ENCODE measurements at regions not wholly inside any gene's neighbourhood (a gene's known extent, or its start where the extent isn't known, plus 50 kb on each side); places are given as distances from the start of the nearest gene placed in this dataset.

DNA sequence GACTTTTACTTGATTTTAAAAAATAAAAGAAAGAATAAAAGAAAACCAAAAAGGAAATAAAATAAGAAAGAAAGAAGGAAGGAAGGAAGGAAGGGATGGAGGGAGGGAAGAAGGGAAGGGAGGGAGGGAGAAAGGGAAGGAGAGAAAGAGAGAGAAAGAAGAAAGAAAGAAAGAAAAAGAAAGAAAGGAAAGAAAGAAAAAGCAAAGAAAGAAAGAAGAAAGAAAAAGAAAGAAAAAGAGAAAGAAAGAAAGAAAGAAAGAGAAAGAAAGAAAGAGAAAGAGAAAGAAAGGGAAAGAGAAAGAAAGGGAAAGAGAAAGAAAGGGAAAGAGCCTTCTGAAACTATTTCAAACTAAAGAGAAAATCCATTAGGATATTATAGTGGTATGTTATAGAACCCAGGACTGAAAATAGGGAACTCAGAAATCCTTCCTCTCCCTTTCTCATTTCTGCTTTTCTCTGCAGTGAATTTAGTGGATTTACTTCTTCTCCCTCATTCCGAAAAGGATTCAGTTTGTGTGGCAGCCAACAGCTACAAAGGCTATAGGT lies 414.7 kb upstream of the CCNG1 start:
- no peaks in the 10 kb centered on the region for H3K27me3 ChIP-seq
- intact Hi-C loops (cut with DNase I; ENCODE audit: low total_unique reads) = no loop called here
- no peak overlapping the region for H3K27ac ChIP-seq
- no peaks in the 10 kb centered on the region for H3K9me3 ChIP-seq
- H3K36me3 ChIP-seq = no peaks in the 10 kb centered on the region
- TF ChIP-seq, protein P1, sequence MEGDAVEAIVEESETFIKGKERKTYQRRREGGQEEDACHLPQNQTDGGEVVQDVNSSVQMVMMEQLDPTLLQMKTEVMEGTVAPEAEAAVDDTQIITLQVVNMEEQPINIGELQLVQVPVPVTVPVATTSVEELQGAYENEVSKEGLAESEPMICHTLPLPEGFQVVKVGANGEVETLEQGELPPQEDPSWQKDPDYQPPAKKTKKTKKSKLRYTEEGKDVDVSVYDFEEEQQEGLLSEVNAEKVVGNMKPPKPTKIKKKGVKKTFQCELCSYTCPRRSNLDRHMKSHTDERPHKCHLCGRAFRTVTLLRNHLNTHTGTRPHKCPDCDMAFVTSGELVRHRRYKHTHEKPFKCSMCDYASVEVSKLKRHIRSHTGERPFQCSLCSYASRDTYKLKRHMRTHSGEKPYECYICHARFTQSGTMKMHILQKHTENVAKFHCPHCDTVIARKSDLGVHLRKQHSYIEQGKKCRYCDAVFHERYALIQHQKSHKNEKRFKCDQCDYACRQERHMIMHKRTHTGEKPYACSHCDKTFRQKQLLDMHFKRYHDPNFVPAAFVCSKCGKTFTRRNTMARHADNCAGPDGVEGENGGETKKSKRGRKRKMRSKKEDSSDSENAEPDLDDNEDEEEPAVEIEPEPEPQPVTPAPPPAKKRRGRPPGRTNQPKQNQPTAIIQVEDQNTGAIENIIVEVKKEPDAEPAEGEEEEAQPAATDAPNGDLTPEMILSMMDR (IDR thresholded peaks at IDR 0.05) = no peak
- no peak overlapping the region for H3K4me3 ChIP-seq
- no peaks in the 10 kb centered on the region for H3K4me1 ChIP-seq
- DNase-seq = no peak

DNA sequence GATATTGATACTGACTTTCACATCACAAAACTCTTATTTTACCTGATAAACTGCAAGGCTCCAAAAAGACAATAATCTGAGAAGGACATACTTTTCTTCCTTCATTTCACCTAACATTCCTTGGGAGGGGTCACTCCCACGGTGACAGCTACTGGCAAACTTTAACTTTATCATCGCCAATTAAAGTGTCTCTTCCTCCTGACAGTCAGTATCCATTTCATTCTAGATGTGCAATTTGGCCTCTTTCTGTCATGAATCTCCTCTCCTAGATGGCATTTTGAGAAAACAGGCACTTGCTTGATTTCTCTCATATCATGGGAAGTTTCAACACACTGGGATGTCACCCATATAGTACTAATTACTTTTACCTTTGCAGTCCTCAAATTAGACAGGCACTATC lies 413.5 kb upstream of the CCNG1 start:
- TF ChIP-seq, protein P1 (IDR thresholded peaks at IDR 0.05) = no peak
- Histone ChIP-seq H3K27me3 (no peaks in the 10 kb centered on the region), H3K27ac (no peak overlapping the region), H3K4me1 (no peaks in the 10 kb centered on the region), H3K9me3 (no peaks in the 10 kb centered on the region), H3K4me3 (no peak overlapping the region), H3K36me3 (no peaks in the 10 kb centered on the region)
- intact Hi-C loops (cut with DNase I; ENCODE audit: low total_unique reads) = no loop called here
- DNase-seq = no peak

DNA sequence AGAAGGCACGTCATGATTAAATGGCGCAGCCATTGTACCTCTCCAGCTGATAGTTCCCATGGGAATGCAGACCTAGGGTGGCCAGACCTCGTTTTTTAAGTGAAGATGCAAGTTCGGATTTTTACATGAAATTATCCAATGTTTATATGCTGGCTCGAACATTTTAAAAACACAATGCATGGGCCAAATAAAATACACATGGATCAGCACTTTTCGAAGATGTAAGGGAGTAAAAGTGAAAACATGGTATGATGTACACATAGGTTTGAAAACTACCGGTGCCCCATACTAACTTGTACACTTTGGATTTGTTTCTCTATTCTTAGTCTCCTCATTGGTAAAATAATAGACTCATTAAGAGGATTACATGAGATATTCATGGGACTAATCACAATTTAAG lies 412.5 kb upstream of the CCNG1 start:
- Histone ChIP-seq H3K27ac (no peak overlapping the region), H3K27me3 (no peaks in the 10 kb centered on the region), H3K4me3 (no peak overlapping the region), H3K9me3 (no peaks in the 10 kb centered on the region), H3K36me3 (no peaks in the 10 kb centered on the region), H3K4me1 (no peaks in the 10 kb centered on the region)
- intact Hi-C loops (cut with DNase I; ENCODE audit: low total_unique reads) = no loop called here
- TF ChIP-seq, protein P1 (IDR thresholded peaks at IDR 0.05) = no peak
- no peak for DNase-seq

DNA sequence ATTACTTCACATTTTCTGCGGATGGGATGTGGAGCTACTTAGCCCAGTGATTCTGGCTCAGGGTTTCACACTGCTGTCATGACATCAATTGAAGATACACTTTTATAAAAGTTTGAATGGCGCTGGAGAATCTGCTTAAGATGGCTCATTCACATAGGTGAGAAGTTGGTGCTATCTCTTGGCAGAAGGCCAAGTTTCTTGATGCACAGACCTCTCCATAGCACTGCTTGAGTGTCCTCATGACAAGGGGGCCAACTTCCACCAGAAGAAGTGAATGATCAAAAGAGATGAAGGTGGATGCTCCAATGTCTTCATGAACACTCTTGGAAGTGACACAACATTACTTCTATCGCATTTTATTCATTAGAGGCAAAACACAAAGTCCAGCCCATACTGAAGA lies 403.7 kb upstream of the CCNG1 start:
- H3K9me3 ChIP-seq = no peaks in the 10 kb centered on the region
- TF ChIP-seq, protein P1 (IDR thresholded peaks at IDR 0.05) = no peak
- intact Hi-C loops (cut with DNase I; ENCODE audit: low total_unique reads) = no loop called here
- no peak overlapping the region for H3K27ac ChIP-seq
- DNase-seq = no peak
- no peaks in the 10 kb centered on the region for H3K36me3 ChIP-seq
- H3K27me3 ChIP-seq = no peaks in the 10 kb centered on the region
- H3K4me3 ChIP-seq = no peak overlapping the region
- no peaks in the 10 kb centered on the region for H3K4me1 ChIP-seq

DNA sequence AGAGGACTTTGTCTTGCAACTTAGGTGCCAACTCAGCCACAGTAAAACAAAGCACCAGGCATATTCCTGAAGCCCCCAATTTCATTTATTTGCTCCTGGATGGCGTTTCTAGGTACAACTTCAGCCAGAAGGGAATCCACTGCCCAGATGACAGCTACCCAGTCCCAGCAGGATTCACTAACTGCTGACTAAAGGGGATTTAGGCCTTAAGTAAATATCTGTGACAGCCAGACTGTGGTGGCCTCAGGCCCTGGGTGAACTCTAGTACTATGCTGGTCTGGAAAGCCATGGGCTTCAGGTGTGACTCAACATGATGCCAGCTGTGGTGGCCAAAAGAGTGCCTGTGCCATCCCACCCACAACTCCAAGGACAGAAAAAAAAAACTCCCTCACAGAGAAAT lies 396.1 kb upstream of the CCNG1 start:
- no peaks in the 10 kb centered on the region for H3K36me3 ChIP-seq
- no peak overlapping the region for H3K27ac ChIP-seq
- H3K4me3 ChIP-seq = no peak overlapping the region
- TF ChIP-seq, protein P1 (IDR thresholded peaks at IDR 0.05) = no peak
- no peaks in the 10 kb centered on the region for H3K27me3 ChIP-seq
- H3K9me3 ChIP-seq = no peaks in the 10 kb centered on the region
- intact Hi-C loops (cut with DNase I; ENCODE audit: low total_unique reads) = no loop called here
- no peaks in the 10 kb centered on the region for H3K4me1 ChIP-seq
- DNase-seq = no peak

DNA sequence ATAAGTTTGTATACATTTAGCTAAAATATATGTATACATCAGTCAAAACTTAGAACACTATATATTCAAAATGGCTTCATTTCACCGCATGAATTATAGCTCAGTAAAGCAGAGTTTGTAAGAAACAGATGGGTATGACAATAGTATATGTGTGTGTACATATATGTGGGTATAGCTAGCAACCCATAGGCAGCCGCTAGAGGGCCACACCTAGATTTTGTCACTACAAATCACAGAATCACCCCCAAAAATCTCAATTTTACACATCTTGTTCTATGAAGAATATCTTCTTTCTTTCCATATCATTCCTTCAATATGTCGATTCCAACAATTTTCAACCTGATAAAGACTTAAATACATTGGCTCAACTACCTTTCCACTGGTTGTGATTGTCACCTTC lies 357.8 kb upstream of the CCNG1 start:
- no peaks in the 10 kb centered on the region for H3K27me3 ChIP-seq
- H3K4me1 ChIP-seq = no peaks in the 10 kb centered on the region
- intact Hi-C loops (cut with DNase I; ENCODE audit: low total_unique reads) = no loop called here
- H3K9me3 ChIP-seq = no peaks in the 10 kb centered on the region
- TF ChIP-seq, protein P1 (IDR thresholded peaks at IDR 0.05) = no peak
- H3K4me3 ChIP-seq = no peak overlapping the region
- H3K27ac ChIP-seq = no peak overlapping the region
- H3K36me3 ChIP-seq = no peaks in the 10 kb centered on the region
- no peak for DNase-seq
